ENCODE measurements at regions not wholly inside any gene's neighbourhood (a gene's known extent, or its start where the extent isn't known, plus 50 kb on each side); places are given as distances from the start of the nearest gene placed in this dataset.

DNA sequence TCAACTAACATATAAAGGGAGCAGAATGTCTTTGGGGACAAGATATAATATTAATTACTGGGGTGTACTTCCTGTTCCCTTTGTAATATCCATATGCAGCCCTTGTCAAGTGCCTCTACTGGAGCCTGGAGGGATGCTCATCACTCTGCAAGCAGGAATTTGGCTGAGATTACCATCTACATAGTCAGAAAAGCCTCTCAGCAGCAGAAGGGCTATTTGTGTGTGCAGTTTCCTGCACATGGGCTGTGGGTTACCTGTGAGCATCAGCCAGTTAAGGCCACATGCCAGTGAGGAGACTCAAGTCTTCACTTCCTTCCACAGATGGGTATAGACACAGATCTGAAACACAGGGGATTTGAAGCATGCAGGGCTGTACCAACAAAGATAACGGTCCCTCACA is 278.1 kb upstream of the PLSCR5 start:
- Histone ChIP-seq H3K27ac (no peak overlapping the region), H3K36me3 (no peaks in the 10 kb centered on the region), H3K4me3 (no peak overlapping the region), H3K9me3 (no peaks in the 10 kb centered on the region), H3K4me1 (no peaks in the 10 kb centered on the region), H3K27me3 (no peaks in the 10 kb centered on the region)
- WGBS, 2 donors (ENCODE audit: low coverage in 1 of 2): 0 to 67% methylated on average over 1 of the region's 1 CpG
- no peak for ATAC-seq
- TF ChIP-seq, protein P1, sequence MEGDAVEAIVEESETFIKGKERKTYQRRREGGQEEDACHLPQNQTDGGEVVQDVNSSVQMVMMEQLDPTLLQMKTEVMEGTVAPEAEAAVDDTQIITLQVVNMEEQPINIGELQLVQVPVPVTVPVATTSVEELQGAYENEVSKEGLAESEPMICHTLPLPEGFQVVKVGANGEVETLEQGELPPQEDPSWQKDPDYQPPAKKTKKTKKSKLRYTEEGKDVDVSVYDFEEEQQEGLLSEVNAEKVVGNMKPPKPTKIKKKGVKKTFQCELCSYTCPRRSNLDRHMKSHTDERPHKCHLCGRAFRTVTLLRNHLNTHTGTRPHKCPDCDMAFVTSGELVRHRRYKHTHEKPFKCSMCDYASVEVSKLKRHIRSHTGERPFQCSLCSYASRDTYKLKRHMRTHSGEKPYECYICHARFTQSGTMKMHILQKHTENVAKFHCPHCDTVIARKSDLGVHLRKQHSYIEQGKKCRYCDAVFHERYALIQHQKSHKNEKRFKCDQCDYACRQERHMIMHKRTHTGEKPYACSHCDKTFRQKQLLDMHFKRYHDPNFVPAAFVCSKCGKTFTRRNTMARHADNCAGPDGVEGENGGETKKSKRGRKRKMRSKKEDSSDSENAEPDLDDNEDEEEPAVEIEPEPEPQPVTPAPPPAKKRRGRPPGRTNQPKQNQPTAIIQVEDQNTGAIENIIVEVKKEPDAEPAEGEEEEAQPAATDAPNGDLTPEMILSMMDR (IDR thresholded peaks at IDR 0.05): no peak
- no peak for TF ChIP-seq EP300 (IDR thresholded peaks at IDR 0.05)
- TF ChIP-seq POLR2AphosphoS5 (IDR thresholded peaks at IDR 0.05): no peak
- TF ChIP-seq POLR2A (IDR thresholded peaks at IDR 0.05): no peak

DNA sequence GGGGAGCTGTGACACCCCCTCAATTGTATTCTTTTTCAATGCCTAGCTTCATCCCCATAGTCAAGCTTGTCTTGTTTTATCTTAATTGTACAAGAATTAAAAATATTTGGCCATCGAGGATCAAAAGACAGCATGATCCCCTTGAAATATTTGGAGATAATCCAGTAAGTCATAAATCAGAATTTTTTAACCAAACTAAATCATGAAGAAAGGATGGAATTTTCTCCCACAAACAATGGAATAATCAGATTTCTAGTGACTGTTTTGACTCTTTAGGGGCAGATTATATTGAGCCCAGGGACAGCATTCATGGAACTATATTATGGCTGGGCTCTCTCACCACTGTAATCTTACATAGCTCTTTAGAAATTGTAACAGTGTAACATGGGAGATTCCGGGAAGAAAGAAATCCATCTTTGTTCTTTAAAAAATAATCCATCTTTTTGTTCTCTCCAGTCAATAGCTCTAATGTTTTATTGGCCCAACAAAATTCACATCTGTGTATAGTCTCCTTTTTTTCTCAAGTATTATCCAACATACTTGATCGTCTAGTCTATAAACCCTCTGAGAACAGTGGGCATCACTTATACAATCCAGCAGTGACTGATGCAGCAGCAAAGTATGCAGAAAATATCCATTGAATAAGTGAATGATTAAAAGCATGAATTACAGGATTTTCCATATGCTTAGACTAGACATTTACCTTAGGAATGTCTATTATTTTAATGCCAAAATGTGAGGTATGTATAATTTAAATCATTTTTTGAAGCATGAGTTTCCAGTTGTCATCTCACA is 277.0 kb upstream of the PLSCR5 start:
- H3K9me3 ChIP-seq: no peaks in the 10 kb centered on the region
- H3K4me3 ChIP-seq: no peak overlapping the region
- 34 to 78% methylated on average over 2 to 3 of the region's 3 CpGs for WGBS, 2 donors (ENCODE audit: low coverage in 1 of 2)
- no peak overlapping the region for H3K27ac ChIP-seq
- no peaks in the 10 kb centered on the region for H3K27me3 ChIP-seq
- no peaks in the 10 kb centered on the region for H3K36me3 ChIP-seq
- ATAC-seq: no peak
- H3K4me1 ChIP-seq: no peaks in the 10 kb centered on the region
- TF ChIP-seq, protein P1 (IDR thresholded peaks at IDR 0.05): no peak
- TF ChIP-seq POLR2A (IDR thresholded peaks at IDR 0.05): no peak
- no peak for TF ChIP-seq EP300 (IDR thresholded peaks at IDR 0.05)
- TF ChIP-seq POLR2AphosphoS5 (IDR thresholded peaks at IDR 0.05): no peak

DNA sequence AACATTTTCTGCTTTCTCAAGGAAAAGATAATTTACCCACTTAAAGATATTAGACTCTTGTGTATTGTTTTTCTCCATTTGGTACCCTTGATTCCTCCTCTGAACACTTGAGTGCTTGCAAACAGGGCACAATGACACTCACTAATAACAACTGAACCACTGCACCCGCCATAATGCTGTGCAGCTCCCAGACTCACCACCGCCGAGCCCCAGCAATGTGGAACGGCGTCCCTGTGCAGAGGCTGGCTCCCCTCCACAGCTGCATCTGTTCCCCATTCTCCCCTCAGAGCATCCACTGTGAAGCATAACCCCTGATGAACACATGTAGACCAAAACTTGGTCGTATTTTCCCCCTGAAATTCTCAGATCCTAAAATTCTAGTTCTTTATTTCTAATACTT is 276.2 kb upstream of the PLSCR5 start:
- no peaks in the 10 kb centered on the region for H3K9me3 ChIP-seq
- 29 to 81% methylated on average over 1 to 6 of the region's 6 CpGs for WGBS, 2 donors (ENCODE audit: low coverage in 1 of 2)
- no peak for ATAC-seq
- H3K4me1 ChIP-seq: no peaks in the 10 kb centered on the region
- no peaks in the 10 kb centered on the region for H3K27me3 ChIP-seq
- TF ChIP-seq EP300 (IDR thresholded peaks at IDR 0.05) (no peak), POLR2A (IDR thresholded peaks at IDR 0.05) (no peak), POLR2AphosphoS5 (IDR thresholded peaks at IDR 0.05) (no peak)
- TF ChIP-seq, protein P1 (IDR thresholded peaks at IDR 0.05): no peak
- H3K4me3 ChIP-seq: no peak overlapping the region
- H3K27ac ChIP-seq: no peak overlapping the region
- no peaks in the 10 kb centered on the region for H3K36me3 ChIP-seq

DNA sequence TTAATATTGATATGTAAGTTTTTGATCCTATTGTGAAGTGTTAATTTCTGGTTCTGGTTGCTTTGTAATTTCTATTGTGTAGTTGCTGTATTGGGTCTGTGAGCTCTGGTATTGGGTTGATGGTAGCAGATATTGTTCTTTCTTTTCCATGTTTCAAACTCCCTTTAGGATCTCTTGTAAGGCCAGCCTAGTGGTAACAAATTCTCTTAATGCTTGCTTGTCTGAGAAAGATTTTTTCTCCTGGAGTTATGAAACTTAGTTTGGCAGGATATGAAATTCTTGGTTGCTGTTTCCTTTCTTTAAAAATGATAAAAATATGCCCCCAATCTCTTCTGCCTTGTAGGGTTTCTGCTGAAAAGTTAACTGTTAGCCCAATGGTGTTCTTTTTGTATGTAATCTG is 268.6 kb upstream of the PLSCR5 start:
- ATAC-seq: no peak
- Histone ChIP-seq H3K9me3 (peaks cover 0 to 20% (median 0%) of the 10 kb centered on the region in 3 donors), H3K4me3 (no peak overlapping the region), H3K4me1 (no peaks in the 10 kb centered on the region), H3K27ac (no peak overlapping the region), H3K36me3 (no peaks in the 10 kb centered on the region), H3K27me3 (no peaks in the 10 kb centered on the region)
- TF ChIP-seq EP300 (IDR thresholded peaks at IDR 0.05): no peak
- TF ChIP-seq POLR2A (IDR thresholded peaks at IDR 0.05): no peak
- TF ChIP-seq POLR2AphosphoS5 (IDR thresholded peaks at IDR 0.05): no peak
- TF ChIP-seq, protein P1 (IDR thresholded peaks at IDR 0.05): no peak

GRCh38 chr3:146865175-146865755 is 260.1 kb upstream of the PLSCR5 start:
- WGBS, 2 donors (ENCODE audit: low coverage in 1 of 2): 31 to 67% methylated on average over 6 to 7 of the region's 7 CpGs
- no peak overlapping the region for H3K27ac ChIP-seq
- ATAC-seq: no peak

More at GRCh38 chr3:146865175-146865755, 260.1 kb upstream of the PLSCR5 start:
- H3K4me3 ChIP-seq: no peak overlapping the region
- H3K27me3 ChIP-seq: no peaks in the 10 kb centered on the region
- no peaks in the 10 kb centered on the region for H3K4me1 ChIP-seq
- TF ChIP-seq, protein P1 (IDR thresholded peaks at IDR 0.05): no peak
- TF ChIP-seq EP300 (IDR thresholded peaks at IDR 0.05) (no peak), POLR2A (IDR thresholded peaks at IDR 0.05) (no peak)
- no peaks in the 10 kb centered on the region for H3K36me3 ChIP-seq
- no peaks in the 10 kb centered on the region for H3K9me3 ChIP-seq

All from gastroesophageal sphincter (tissue), 4 donors.